Liver (tissue), 8 donors: ENCODE measurements at regions not wholly inside any gene's neighbourhood (a gene's known extent, or its start where the extent isn't known, plus 50 kb on each side); places are given as distances from the start of the nearest gene placed in this dataset.

ENCODE experiments used
- DNase-seq: peaks from one replicate; pipeline ENCODE4 v3.0.0-alpha.2; 2017; ENCODE audit warnings: low spot score
- H3K27ac ChIP-seq, 2 donors: one replicate each; pipeline ENCODE4 v1.7.0; 2013; ENCODE audit warnings: inconsistent platforms in 2 of 2, low read length in 2 of 2, control low read depth in 1 of 2, low read depth in 1 of 2, mild to moderate bottlenecking in 1 of 2
- H3K27me3 ChIP-seq, 4 donors: one replicate each; pipeline versions ENCODE4 v1.6.1 to v1.7.0; 2013; ENCODE audit warnings: low read length in 3 of 4, inconsistent platforms in 1 of 4, mild to moderate bottlenecking in 1 of 4, moderate library complexity in 1 of 4; ENCODE audit not compliant: control insufficient read depth in 4 of 4, insufficient read depth in 4 of 4
- H3K36me3 ChIP-seq, 4 donors: one replicate each; pipeline versions ENCODE4 v1.6.1 to v1.7.0; 2013; ENCODE audit warnings: low read length in 3 of 4, mild to moderate bottlenecking in 3 of 4, low read depth in 1 of 4, moderate library complexity in 1 of 4; ENCODE audit not compliant: control insufficient read depth in 4 of 4, insufficient read depth in 3 of 4
- H3K4me1 ChIP-seq, 4 donors: one replicate each; pipeline versions ENCODE4 v1.6.1 to v1.7.0; 2013; ENCODE audit warnings: low read length in 3 of 4, mild to moderate bottlenecking in 3 of 4, moderate library complexity in 1 of 4; ENCODE audit not compliant: control insufficient read depth in 4 of 4, insufficient read depth in 4 of 4
- H3K4me3 ChIP-seq, 3 donors: one replicate each; pipeline versions ENCODE4 v1.6.1 to v1.7.0; 2013; ENCODE audit warnings: low read length in 3 of 3, control low read depth in 1 of 3, low read depth in 1 of 3, mild to moderate bottlenecking in 1 of 3
- H3K9ac ChIP-seq, 2 donors: one replicate each; pipeline ENCODE4 v1.7.0; 2013; ENCODE audit warnings: low read length in 2 of 2, mild to moderate bottlenecking in 2 of 2, moderate library complexity in 2 of 2, control low read depth in 1 of 2, low read depth in 1 of 2
- H3K9me3 ChIP-seq, 4 donors: one replicate each; pipeline versions ENCODE4 v1.6.1 to v1.7.0; 2013; ENCODE audit warnings: low read length in 3 of 4; ENCODE audit not compliant: control insufficient read depth in 4 of 4
- ATF3 ChIP-seq: IDR thresholded peaks from 2 replicates; pipeline ENCODE4 v1.6.1; 2016; ENCODE audit warnings: antibody characterized with exemption
- CTCF ChIP-seq: fragments of 150-350 bp; IDR thresholded peaks from 2 replicates; pipeline ENCODE4 v1.5.1; 2017; ENCODE audit warnings: improper control_type of control experiment, low read depth, low read length; ENCODE audit not compliant: missing input control
- EGR1 ChIP-seq, 2 donors: IDR thresholded peaks; 2 replicates each; pipeline ENCODE4 v1.6.1; 2016 to 2018; ENCODE audit warnings: antibody characterized with exemption in 2 of 2, low read depth in 2 of 2
- FOXA1 ChIP-seq: IDR thresholded peaks from 2 replicates; pipeline ENCODE4 v1.6.1; 2016; ENCODE audit warnings: antibody characterized with exemption
- FOXA2 ChIP-seq: IDR thresholded peaks from 2 replicates; pipeline ENCODE4 v1.6.1; 2016; ENCODE audit warnings: antibody characterized with exemption
- GABPA ChIP-seq, 2 donors: IDR thresholded peaks in 1 of 2; conservative IDR thresholded peaks in 1 of 2; 2 replicates each; pipeline ENCODE4 v1.6.1; 2016; ENCODE audit warnings: antibody characterized with exemption in 2 of 2, mild to moderate bottlenecking in 1 of 2, moderate library complexity in 1 of 2
- HNF4A ChIP-seq, 2 donors: conservative IDR thresholded peaks; 2 replicates each; pipeline ENCODE4 v1.6.1; 2016; ENCODE audit warnings: antibody characterized with exemption in 2 of 2, mild to moderate bottlenecking in 2 of 2
- HNF4G ChIP-seq: IDR thresholded peaks from 2 replicates; pipeline ENCODE4 v1.6.1; 2016; ENCODE audit warnings: antibody characterized with exemption
- JUND ChIP-seq, 2 donors: IDR thresholded peaks; 2 replicates each; pipeline ENCODE4 v1.6.1; 2016; ENCODE audit warnings: antibody characterized with exemption in 2 of 2
- MAX ChIP-seq: IDR thresholded peaks from 2 replicates; pipeline ENCODE4 v1.6.1; 2016; ENCODE audit warnings: antibody characterized with exemption
- NR2F2 ChIP-seq: IDR thresholded peaks from 2 replicates; pipeline ENCODE4 v1.6.1; 2016; ENCODE audit warnings: antibody characterized with exemption
- RAD21 ChIP-seq, 2 donors: IDR thresholded peaks; 2 replicates each; pipeline ENCODE4 v1.6.1; 2016; ENCODE audit warnings: antibody characterized with exemption in 2 of 2, mild to moderate bottlenecking in 2 of 2
- REST ChIP-seq: IDR thresholded peaks from 2 replicates; pipeline ENCODE4 v1.6.1; 2016; ENCODE audit warnings: antibody characterized with exemption, mild to moderate bottlenecking
- RXRA ChIP-seq, 2 donors: IDR thresholded peaks; 2 replicates each; pipeline ENCODE4 v1.6.1; 2017 to 2018; ENCODE audit warnings: antibody characterized with exemption in 2 of 2, mild to moderate bottlenecking in 1 of 2
- SP1 ChIP-seq: IDR thresholded peaks from 2 replicates; pipeline ENCODE4 v1.6.1; 2018; ENCODE audit warnings: antibody characterized with exemption, mild to moderate bottlenecking
- TAF1 ChIP-seq: conservative IDR thresholded peaks from 2 replicates; pipeline ENCODE4 v1.6.1; 2016; ENCODE audit warnings: antibody characterized with exemption, mild to moderate bottlenecking
- YY1 ChIP-seq: IDR thresholded peaks from 2 replicates; pipeline ENCODE4 v1.6.1; 2016; ENCODE audit warnings: antibody characterized with exemption, mild to moderate bottlenecking
- ZBTB33 ChIP-seq: IDR thresholded peaks from 2 replicates; pipeline ENCODE4 v1.6.1; 2016; ENCODE audit warnings: antibody characterized with exemption
- WGBS: extraction: QIAGEN DNeasy Blood & Tissue Kit; methylation state at CpG from one replicate; pipeline ENCODE4 v1.1.7; 2013; 5-methylcytosine and 5-hydroxymethylcytosine counted together
- donor health status: healthy.
- donor health status: healthy.
- donor health status: healthy.
- donor health status: healthy.
- donor health status: healthy.

- TF ChIP-seq EGR1 (IDR thresholded peaks at IDR 0.05; ENCODE audit: low read depth in 2 of 2) (no peak), TAF1 (no peak), JUND (IDR thresholded peaks at IDR 0.05) (no peak), ZBTB33 (no peak), YY1 (no peak), RXRA (IDR thresholded peaks at IDR 0.05) (no peak), NR2F2 (no peak), RAD21 (IDR thresholded peaks at IDR 0.05) (no peak), ATF3 (no peak), FOXA1 (no peak), SP1 (no peak), GABPA (IDR thresholded peaks at IDR 0.05 in 1 of 2, conservative IDR thresholded peaks at IDR 0.05 in 1 of 2) (no peak), CTCF (no peak), MAX (no peak), FOXA2 (no peak), HNF4A (conservative IDR thresholded peaks at IDR 0.05) (no peak), REST (no peak), HNF4G (no peak)
- no peak for DNase-seq
- Histone ChIP-seq H3K4me1 (no peaks in the 10 kb centered on the region), H3K4me3 (no peak overlapping the region), H3K27ac (no peak overlapping the region), H3K27me3 (no peaks in the 10 kb centered on the region), H3K36me3 (no peaks in the 10 kb centered on the region), H3K9ac (no peak overlapping the region), H3K9me3 (no peaks in the 10 kb centered on the region)
- WGBS, result 90% methylated on average over 2 of the region's 2 CpGs
Measured at GRCh38 chr1:172833954-172834353, 175.1 kb downstream of the FASLG start.

- 85% methylated on average over 5 of the region's 5 CpGs for WGBS
- no peaks in the 10 kb centered on the region for H3K36me3 ChIP-seq
- no peak for TF ChIP-seq REST
- TF ChIP-seq HNF4A (conservative IDR thresholded peaks at IDR 0.05), result no peak
- TF ChIP-seq HNF4G, result no peak
- no peak for TF ChIP-seq MAX
- no peak for TF ChIP-seq YY1
- TF ChIP-seq NR2F2, result no peak
- no peak for TF ChIP-seq JUND (IDR thresholded peaks at IDR 0.05)
- no peak for TF ChIP-seq FOXA2
- no peak for TF ChIP-seq GABPA (IDR thresholded peaks at IDR 0.05 in 1 of 2, conservative IDR thresholded peaks at IDR 0.05 in 1 of 2)
- no peak for TF ChIP-seq RAD21 (IDR thresholded peaks at IDR 0.05)
- TF ChIP-seq ATF3, result no peak
- no peak for TF ChIP-seq ZBTB33
Measured at GRCh38 chr1:172834609-172835008, 175.7 kb downstream of the FASLG start.

More at GRCh38 chr1:172834609-172835008, 175.7 kb downstream of the FASLG start:
- no peak for DNase-seq
- no peaks in the 10 kb centered on the region for H3K4me1 ChIP-seq
- H3K9me3 ChIP-seq, result no peaks in the 10 kb centered on the region
- H3K27ac ChIP-seq, result no peak overlapping the region
- no peaks in the 10 kb centered on the region for H3K27me3 ChIP-seq
- no peak overlapping the region for H3K4me3 ChIP-seq
- no peak overlapping the region for H3K9ac ChIP-seq
